ENCODE measurements at regions not wholly inside any gene's neighbourhood (a gene's known extent, or its start where the extent isn't known, plus 50 kb on each side); places are given as distances from the start of the nearest gene placed in this dataset.

GRCh38 chr4:1554876-1555265 lies 129.2 kb downstream of the FAM53A start:
- TF ChIP-seq CTCF (conservative IDR thresholded peaks at IDR 0.05), result no peak
- no peaks in the 10 kb centered on the region for H3K4me1 Mint-ChIP-seq
- no peak overlapping the region for H3K4me3 Mint-ChIP-seq
- H3K27me3 Mint-ChIP-seq (ENCODE audit: low read depth), result peaks cover 27% of the 10 kb centered on the region
- no peaks in the 10 kb centered on the region for H3K36me3 Mint-ChIP-seq (ENCODE audit: low read depth)
- no peaks in the 10 kb centered on the region for H3K9me3 Mint-ChIP-seq
- no peak for DNase-seq (ENCODE audit: low read depth, low spot score)
- H3K27ac Mint-ChIP-seq (ENCODE audit: unreplicated experiment), result no peak overlapping the region

- Mint-ChIP-seq H3K27ac (ENCODE audit: unreplicated experiment) (no peak overlapping the region), H3K4me3 (no peak overlapping the region), H3K36me3 (ENCODE audit: low read depth) (no peaks in the 10 kb centered on the region), H3K9me3 (no peaks in the 10 kb centered on the region), H3K4me1 (no peaks in the 10 kb centered on the region), H3K27me3 (ENCODE audit: low read depth) (peaks cover 25% of the 10 kb centered on the region)
- DNase-seq (ENCODE audit: low read depth, low spot score), result no peak
- TF ChIP-seq CTCF (conservative IDR thresholded peaks at IDR 0.05), result no peak
These were observed 129.8 kb downstream of the FAM53A start for GRCh38 chr4:1554246-1554875.

- Mint-ChIP-seq H3K4me3 (no peak overlapping the region), H3K36me3 (ENCODE audit: low read depth) (no peaks in the 10 kb centered on the region), H3K27ac (ENCODE audit: unreplicated experiment) (no peak overlapping the region), H3K9me3 (no peaks in the 10 kb centered on the region), H3K27me3 (ENCODE audit: low read depth) (peaks cover 28% of the 10 kb centered on the region), H3K4me1 (peaks cover 3% of the 10 kb centered on the region)
- DNase-seq (ENCODE audit: low read depth, low spot score), result no peak
- no peak for TF ChIP-seq CTCF (conservative IDR thresholded peaks at IDR 0.05)
These were observed 130.7 kb downstream of the FAM53A start for GRCh38 chr4:1553365-1553764.

GRCh38 chr4:1552451-1552850 lies 131.7 kb downstream of the FAM53A start:
- Mint-ChIP-seq H3K36me3 (ENCODE audit: low read depth) (no peaks in the 10 kb centered on the region), H3K27me3 (ENCODE audit: low read depth) (peaks cover 28% of the 10 kb centered on the region), H3K4me3 (no peak overlapping the region), H3K27ac (ENCODE audit: unreplicated experiment) (no peak overlapping the region), H3K4me1 (peaks cover 3% of the 10 kb centered on the region), H3K9me3 (no peaks in the 10 kb centered on the region)
- no peak for TF ChIP-seq CTCF (conservative IDR thresholded peaks at IDR 0.05)
- no peak for DNase-seq (ENCODE audit: low read depth, low spot score)

- peaks cover 22% of the 10 kb centered on the region for H3K27me3 Mint-ChIP-seq (ENCODE audit: low read depth)
- no peak overlapping the region for H3K4me3 Mint-ChIP-seq
- H3K27ac Mint-ChIP-seq (ENCODE audit: unreplicated experiment), result no peak overlapping the region
- H3K36me3 Mint-ChIP-seq (ENCODE audit: low read depth), result no peaks in the 10 kb centered on the region
- TF ChIP-seq CTCF (conservative IDR thresholded peaks at IDR 0.05), result no peak
- no peaks in the 10 kb centered on the region for H3K9me3 Mint-ChIP-seq
- peaks cover 3% of the 10 kb centered on the region for H3K4me1 Mint-ChIP-seq
- DNase-seq (ENCODE audit: low read depth, low spot score), result no peak
These were observed 132.9 kb downstream of the FAM53A start for GRCh38 chr4:1551211-1551610.

Data from neural crest cell (in vitro differentiated cells).